Activated naive CD8-positive, alpha-beta T cell treated with anti-CD3 and anti-CD28 coated beads, Interleukin-2, amount 10 ng/mL, durations not matched to agents 7 days and 5 days (primary cell): ENCODE measurements at regions not wholly inside any gene's neighbourhood (a gene's known extent, or its start where the extent isn't known, plus 50 kb on each side); places are given as distances from the start of the nearest gene placed in this dataset.
"Not testable (repeated sequence)": the region's sequence is repeated elsewhere in the genome, so short reads cannot be mapped to it uniquely, and the experiment has no call there.

Experiments
- ATAC-seq: fragments of 150-1000 bp; cut with Tn5 transposase; one replicate; pipeline ENCODE4 v1.10.0; 2021; ENCODE audit warnings: low read depth, moderate library complexity
- POLR2A ChIA-PET: fragments of 350-600 bp; sonication (Branson Sonifier 250); formaldehyde crosslinking; loops from one replicate; lab custom pipeline; 2021; ENCODE audit warnings: antibody characterized with exemption; lab: Charles Lee
- DNase-seq: peaks from one replicate; pipeline ENCODE4 v3.0.0; 2021
- H3K27ac Mint-ChIP-seq: one replicate; pipeline ENCODE4 v1.8.0; 2022; ENCODE audit warnings: mild to moderate bottlenecking, mixed read lengths
- H3K27me3 Mint-ChIP-seq: one replicate; pipeline ENCODE4 v1.8.0; 2022; ENCODE audit warnings: mild to moderate bottlenecking, moderate library complexity, mixed read lengths
- H3K36me3 Mint-ChIP-seq: one replicate; pipeline ENCODE4 v1.8.0; 2021; ENCODE audit warnings: mild to moderate bottlenecking, mixed read lengths
- H3K4me1 Mint-ChIP-seq: one replicate; pipeline ENCODE4 v1.8.0; 2021; ENCODE audit warnings: mixed read lengths
- H3K4me3 Mint-ChIP-seq: one replicate; pipeline ENCODE4 v1.8.0; 2022; ENCODE audit warnings: mild to moderate bottlenecking, moderate library complexity, mixed read lengths
- H3K9me3 Mint-ChIP-seq: one replicate; pipeline ENCODE4 v1.8.0; 2021; ENCODE audit warnings: mixed read lengths

DNA sequence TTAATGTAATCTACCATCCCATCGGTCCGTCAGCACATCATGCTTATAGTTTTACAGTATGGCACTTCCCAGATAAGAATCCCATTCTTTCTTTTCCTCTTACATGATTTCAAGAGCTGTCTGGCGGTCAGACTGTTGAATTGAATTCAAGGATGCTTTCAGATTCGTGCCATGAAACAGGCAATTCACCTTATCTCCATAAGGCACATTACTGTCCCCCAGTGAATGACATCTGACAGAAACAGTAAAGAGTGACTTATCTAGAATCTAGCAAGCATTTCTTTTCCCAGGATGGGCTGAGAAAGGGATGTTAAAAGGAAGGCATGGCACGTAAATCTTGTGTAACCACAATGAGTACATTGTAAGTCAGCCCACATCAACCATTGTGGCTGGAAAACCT lies 61.1 kb upstream of the SEM1 start:
- POLR2A ChIA-PET: no interaction called here
- Mint-ChIP-seq H3K27ac (no peak overlapping the region), H3K36me3 (no peaks in the 10 kb centered on the region), H3K4me3 (no peak overlapping the region), H3K9me3 (peaks cover 1% of the 10 kb centered on the region), H3K4me1 (no peaks in the 10 kb centered on the region), H3K27me3 (peaks cover 22% of the 10 kb centered on the region)
- DNase-seq: no peak
- no peak for ATAC-seq

DNA sequence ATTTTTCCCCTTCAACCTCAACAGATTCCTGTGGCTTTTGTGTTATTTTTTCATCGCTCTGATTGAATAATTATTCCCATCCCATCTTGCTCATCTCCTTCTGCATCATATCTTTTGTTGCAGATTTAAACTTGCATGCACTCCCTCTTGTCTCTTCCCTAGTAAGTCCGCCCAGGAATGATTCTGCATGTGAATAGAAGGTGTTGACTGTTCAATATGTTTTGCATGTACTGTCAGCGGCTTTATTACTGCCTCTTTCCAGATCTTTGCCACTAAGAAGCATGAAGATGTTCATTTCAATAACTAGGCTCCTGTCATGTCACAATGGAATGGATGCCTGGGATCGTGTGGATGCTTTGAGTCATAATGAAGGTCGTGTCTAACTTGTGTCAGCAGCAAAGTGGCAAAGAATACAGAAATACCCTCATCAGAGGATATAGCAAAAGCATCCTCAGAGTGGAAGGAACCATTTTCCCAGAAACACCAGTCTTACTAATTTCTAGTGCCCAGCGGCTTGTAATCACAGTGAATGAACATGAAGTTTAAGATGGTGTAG lies 62.6 kb upstream of the SEM1 start:
- Mint-ChIP-seq H3K27me3 (peaks cover 24% of the 10 kb centered on the region), H3K27ac (no peak overlapping the region), H3K36me3 (no peaks in the 10 kb centered on the region), H3K4me3 (no peak overlapping the region), H3K4me1 (no peaks in the 10 kb centered on the region), H3K9me3 (peaks cover 1% of the 10 kb centered on the region)
- POLR2A ChIA-PET: no interaction called here
- DNase-seq (no peak), ATAC-seq (no peak)

DNA sequence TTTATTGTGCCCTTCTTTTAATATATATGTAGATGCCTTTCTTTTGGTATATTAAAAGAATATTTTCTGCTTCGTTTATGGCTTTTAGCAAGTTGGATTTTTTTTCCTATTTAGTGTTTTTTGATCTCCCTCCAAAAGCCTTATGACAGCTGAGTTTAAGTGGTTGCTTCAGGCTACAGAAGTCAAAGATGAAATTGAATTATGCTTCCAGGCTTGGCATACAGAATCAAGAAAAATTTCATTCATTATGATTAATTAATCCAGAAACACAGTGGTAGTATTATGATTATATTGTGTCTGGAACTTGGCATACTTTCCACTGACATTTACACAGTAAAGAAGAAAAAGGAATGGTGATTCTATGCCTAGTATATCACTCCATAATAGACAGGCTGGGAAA lies 63.8 kb upstream of the SEM1 start:
- no peaks in the 10 kb centered on the region for H3K4me1 Mint-ChIP-seq
- no peaks in the 10 kb centered on the region for H3K36me3 Mint-ChIP-seq
- no peak overlapping the region for H3K27ac Mint-ChIP-seq
- DNase-seq: no peak
- no peak overlapping the region for H3K4me3 Mint-ChIP-seq
- H3K9me3 Mint-ChIP-seq: no peaks in the 10 kb centered on the region
- no peak for ATAC-seq
- POLR2A ChIA-PET: no interaction called here
- peaks cover 24% of the 10 kb centered on the region for H3K27me3 Mint-ChIP-seq

DNA sequence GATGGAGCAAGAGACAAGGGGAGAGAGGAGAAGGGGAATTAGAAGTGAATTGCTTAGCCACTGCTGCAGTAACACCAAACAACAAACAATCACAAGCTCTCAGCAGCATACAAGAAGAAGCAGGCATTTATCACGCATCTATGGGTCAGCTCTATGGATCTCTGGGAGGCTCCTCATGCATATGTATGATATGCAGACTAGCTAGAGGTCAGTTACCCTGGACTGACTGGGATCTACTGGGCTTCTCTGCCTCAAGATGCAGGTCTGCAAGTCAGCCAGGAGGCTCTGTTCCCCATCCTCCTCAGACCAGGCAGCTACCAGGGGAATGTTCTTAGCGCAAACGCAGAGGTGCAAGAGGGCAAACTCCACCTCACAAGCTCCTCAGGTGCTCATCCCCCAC lies 64.7 kb upstream of the SEM1 start:
- H3K27ac Mint-ChIP-seq: no peak overlapping the region
- H3K9me3 Mint-ChIP-seq: no peaks in the 10 kb centered on the region
- H3K36me3 Mint-ChIP-seq: no peaks in the 10 kb centered on the region
- H3K4me3 Mint-ChIP-seq: no peak overlapping the region
- POLR2A ChIA-PET: no interaction called here
- ATAC-seq: no peak
- no peaks in the 10 kb centered on the region for H3K4me1 Mint-ChIP-seq
- DNase-seq: no peak
- peaks cover 26% of the 10 kb centered on the region for H3K27me3 Mint-ChIP-seq

DNA sequence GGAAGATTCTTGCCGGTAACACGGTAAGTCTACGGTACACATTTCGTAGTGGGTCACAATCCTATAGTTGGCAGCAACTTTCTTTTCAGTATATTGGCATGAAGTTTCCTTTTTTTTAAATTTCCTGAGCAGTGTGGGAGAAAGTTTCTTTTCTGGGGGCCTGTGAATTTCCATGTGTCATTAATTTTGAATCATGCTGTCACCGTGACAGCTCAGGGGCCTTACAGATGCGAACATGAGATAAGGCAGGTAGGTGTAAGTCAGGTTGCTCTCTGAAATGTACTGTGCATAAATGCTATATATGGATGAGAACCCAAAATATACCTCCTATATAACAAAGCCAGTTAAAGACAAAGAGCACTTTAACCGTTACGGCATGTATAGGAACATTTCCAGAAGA lies 65.4 kb upstream of the SEM1 start:
- POLR2A ChIA-PET: no interaction called here
- Mint-ChIP-seq H3K27ac (no peak overlapping the region), H3K9me3 (no peaks in the 10 kb centered on the region), H3K36me3 (no peaks in the 10 kb centered on the region), H3K4me1 (no peaks in the 10 kb centered on the region), H3K27me3 (peaks cover 27% of the 10 kb centered on the region), H3K4me3 (no peak overlapping the region)
- no peak for ATAC-seq
- no peak for DNase-seq

DNA sequence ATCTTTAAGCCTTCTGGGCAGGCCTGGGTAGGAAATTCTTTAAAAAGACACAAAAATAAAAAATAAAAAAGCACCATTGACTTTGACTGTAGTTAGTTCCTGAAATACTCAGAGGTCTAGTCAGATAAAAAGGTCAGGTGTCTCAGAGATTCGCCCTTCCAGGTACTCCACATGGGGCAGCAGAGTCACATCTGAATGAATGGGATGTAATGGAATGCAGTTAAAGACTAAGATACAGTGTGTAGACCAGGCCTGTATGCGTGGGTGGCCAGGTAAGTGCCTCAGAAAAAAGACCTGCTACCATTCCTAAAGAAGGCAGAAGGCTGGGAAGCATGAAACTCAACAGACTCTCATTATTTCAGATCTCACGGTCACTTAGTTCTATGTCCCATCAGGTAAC lies 68.6 kb upstream of the SEM1 start:
- Mint-ChIP-seq H3K4me1 (peaks cover 6% of the 10 kb centered on the region), H3K27ac (no peak overlapping the region), H3K27me3 (peaks cover 25% of the 10 kb centered on the region), H3K4me3 (no peak overlapping the region), H3K36me3 (no peaks in the 10 kb centered on the region), H3K9me3 (no peaks in the 10 kb centered on the region)
- DNase-seq (no peak), ATAC-seq (no peak)
- POLR2A ChIA-PET: no interaction called here

DNA sequence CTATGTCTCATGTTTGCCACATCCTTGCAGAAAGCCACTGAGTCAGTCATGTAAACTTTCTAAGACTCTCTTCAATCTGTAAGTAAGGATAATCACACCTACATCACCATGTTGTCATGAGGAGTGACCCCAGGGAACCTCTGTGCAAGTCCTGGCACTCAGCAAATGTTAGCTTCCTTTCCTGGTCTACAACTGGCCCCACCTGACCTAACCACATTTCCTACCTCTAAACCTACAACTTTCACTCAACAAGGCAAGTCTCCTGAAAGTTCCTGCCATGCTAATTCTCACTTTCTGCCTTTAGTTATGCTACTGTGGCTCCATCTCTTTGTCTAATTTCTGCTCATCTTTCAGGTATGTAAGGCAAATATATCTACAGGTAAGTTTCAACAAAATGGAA lies 72.3 kb upstream of the SEM1 start:
- DNase-seq: no peak
- no peak overlapping the region for H3K27ac Mint-ChIP-seq
- peaks cover 3% of the 10 kb centered on the region for H3K27me3 Mint-ChIP-seq
- no peak overlapping the region for H3K4me3 Mint-ChIP-seq
- no peak for ATAC-seq
- no peaks in the 10 kb centered on the region for H3K36me3 Mint-ChIP-seq
- POLR2A ChIA-PET: no interaction called here
- peaks cover 6% of the 10 kb centered on the region for H3K4me1 Mint-ChIP-seq
- no peaks in the 10 kb centered on the region for H3K9me3 Mint-ChIP-seq

DNA sequence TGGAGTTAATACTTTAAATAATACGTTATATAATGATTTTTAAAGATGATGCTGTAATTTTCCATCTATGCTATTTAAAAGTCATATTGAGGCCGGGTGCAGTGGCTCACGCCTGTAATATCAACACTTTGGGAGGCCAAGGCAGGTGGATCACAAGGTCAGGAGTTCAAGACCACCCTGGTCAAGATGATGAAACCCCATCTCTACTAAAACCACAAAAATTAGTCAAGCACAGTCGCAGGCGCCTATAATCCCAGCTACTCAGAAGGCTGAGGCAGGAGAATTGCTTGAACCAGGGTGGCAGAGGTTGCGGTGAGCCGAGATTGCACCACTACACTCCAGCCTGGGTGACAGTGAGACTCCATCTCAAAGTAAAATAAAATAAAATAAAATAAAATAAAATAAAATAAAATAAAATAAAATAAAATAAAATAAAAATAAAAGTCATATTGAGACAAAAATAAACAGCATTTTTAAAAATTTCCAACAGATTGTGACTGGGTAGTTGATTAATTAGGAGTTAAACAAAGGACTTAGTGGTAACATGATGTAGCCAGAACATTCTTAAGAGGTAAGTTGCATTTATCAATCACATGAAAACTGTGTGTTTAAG lies 73.1 kb upstream of the SEM1 start:
- POLR2A ChIA-PET, H3K27me3 Mint-ChIP-seq, H3K4me3 Mint-ChIP-seq, H3K36me3 Mint-ChIP-seq, DNase-seq, H3K9me3 Mint-ChIP-seq, H3K4me1 Mint-ChIP-seq, ATAC-seq, H3K27ac Mint-ChIP-seq: not testable (repeated sequence)

DNA sequence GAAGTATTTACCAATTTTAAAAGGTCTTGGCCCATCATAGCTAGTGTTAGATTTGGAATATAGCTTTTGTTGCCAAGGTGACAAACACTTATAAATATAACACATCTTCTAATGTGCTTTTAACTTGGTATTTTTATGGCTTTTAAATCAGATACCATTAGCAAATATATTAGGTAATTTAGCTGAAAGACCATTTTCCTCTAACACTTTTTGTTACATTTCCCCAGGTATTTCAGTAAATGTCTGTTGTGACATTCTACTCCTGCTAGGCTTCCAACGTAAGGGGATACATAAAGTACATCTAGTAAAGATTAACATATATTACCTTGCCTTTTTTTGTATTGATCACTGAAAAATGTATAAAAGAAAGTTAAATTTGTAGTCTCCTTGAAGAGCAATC lies 75.0 kb upstream of the SEM1 start:
- ATAC-seq: no peak
- no peak for DNase-seq
- Mint-ChIP-seq H3K4me1 (peaks cover 6% of the 10 kb centered on the region), H3K4me3 (no peak overlapping the region), H3K9me3 (no peaks in the 10 kb centered on the region), H3K27me3 (no peaks in the 10 kb centered on the region), H3K27ac (no peak overlapping the region), H3K36me3 (no peaks in the 10 kb centered on the region)
- POLR2A ChIA-PET: no interaction called here

DNA sequence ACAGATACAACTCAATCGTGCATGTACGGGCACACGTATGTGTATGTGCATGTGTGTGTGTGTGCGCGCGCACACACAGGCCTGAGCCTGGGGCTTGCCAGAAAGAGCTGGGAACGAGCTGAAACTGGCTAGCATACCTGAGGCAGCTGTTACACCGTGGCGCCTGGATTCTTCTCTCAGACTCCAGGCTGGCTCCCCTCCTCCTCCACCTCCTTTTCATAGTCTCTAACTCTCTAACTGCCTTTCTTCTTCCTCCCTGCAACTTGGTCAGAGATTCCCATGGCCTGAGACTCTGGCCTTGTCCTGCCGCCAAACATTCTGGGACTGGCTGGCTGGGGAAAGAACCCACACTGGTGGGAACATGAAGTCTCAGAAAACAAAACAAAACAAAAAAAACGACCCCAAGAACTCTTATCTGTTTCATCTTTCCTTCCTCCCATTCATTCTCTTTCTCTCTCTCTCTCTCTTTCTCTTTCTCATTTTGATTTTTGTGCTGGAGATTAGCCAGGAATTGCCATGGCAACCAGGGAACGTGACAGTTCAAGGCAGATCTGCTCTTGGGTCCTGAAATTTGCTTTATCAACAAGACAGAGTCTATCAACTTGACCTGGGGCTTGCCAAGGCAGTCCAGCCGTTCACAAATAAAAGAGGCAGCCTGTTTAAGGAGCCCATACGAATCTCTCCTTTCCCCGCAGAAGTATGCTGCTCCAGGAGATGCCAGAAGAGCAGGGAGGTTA lies 76.8 kb upstream of the SEM1 start:
- Mint-ChIP-seq H3K9me3 (no peaks in the 10 kb centered on the region), H3K4me1 (peaks cover 6% of the 10 kb centered on the region), H3K4me3 (no peak overlapping the region), H3K36me3 (no peaks in the 10 kb centered on the region), H3K27me3 (peaks cover 2% of the 10 kb centered on the region), H3K27ac (no peak overlapping the region)
- POLR2A ChIA-PET: no interaction called here
- DNase-seq (no peak), ATAC-seq (no peak)

DNA sequence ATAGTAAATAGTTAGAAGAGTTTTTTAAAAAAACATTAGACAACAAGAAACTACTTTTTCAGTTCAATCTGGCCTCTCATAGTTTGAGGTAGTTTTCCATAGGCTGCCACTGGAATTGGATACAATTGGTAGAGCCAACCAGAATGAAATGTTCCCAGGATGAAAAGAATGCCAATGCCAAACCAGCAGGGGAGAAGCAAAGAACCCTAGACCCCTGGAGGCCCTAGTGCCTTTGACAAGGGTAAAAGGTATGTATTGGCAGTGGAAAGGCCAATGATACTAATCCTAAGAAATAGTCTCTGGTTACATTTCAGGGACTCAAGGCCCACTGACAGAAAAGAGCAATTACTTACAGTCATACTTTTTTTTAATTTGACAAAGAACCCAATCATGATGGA lies 77.4 kb upstream of the SEM1 start:
- no peak overlapping the region for H3K27ac Mint-ChIP-seq
- POLR2A ChIA-PET: no interaction called here
- no peaks in the 10 kb centered on the region for H3K9me3 Mint-ChIP-seq
- ATAC-seq: no peak
- no peak for DNase-seq
- H3K4me1 Mint-ChIP-seq: peaks cover 2% of the 10 kb centered on the region
- H3K36me3 Mint-ChIP-seq: no peaks in the 10 kb centered on the region
- peaks cover 2% of the 10 kb centered on the region for H3K27me3 Mint-ChIP-seq
- H3K4me3 Mint-ChIP-seq: no peak overlapping the region

DNA sequence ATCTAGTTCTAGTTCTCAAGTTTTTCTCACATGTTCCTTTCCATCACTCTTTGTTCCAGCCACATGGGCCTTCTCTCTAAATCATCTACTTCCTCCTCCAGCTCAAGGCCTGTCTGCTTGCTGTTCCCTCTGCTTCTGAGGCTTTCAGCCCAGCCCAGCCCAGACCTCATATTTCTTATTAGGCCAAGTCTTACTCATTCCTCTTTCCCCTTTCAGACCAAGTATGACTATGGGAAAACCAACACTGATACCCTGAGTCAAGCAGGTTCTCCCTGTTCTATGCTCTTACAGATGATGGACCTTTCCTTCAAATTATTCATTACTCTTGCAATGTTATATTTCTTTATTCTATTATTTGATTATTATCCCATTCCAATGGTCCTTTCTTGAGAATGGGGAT lies 80.3 kb upstream of the SEM1 start:
- no peaks in the 10 kb centered on the region for H3K4me1 Mint-ChIP-seq
- POLR2A ChIA-PET: no interaction called here
- DNase-seq (no peak), ATAC-seq (no peak)
- H3K9me3 Mint-ChIP-seq: no peaks in the 10 kb centered on the region
- H3K27ac Mint-ChIP-seq: no peak overlapping the region
- no peak overlapping the region for H3K4me3 Mint-ChIP-seq
- H3K36me3 Mint-ChIP-seq: no peaks in the 10 kb centered on the region
- peaks cover 6% of the 10 kb centered on the region for H3K27me3 Mint-ChIP-seq

DNA sequence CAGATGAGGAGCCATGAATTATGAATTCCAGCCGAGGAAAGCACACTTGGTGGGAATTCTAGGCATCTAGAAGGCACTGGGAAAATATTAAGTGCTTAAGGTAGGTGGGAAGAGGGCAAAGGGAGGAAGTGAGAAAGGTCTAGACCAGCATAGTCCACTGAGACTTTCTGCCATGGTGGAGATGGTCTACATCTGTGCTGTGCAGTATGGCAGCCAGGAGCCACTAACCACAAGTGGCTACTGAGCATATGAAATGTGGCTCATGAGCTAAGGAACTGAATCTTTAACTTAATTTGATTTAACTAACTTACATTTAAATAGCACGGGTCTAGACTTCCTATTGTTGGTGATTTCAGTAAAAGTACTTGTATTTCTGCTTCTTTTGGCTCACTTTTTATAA lies 82.5 kb upstream of the SEM1 start:
- Mint-ChIP-seq H3K4me3 (no peak overlapping the region), H3K27me3 (peaks cover 6% of the 10 kb centered on the region), H3K4me1 (no peaks in the 10 kb centered on the region), H3K36me3 (no peaks in the 10 kb centered on the region), H3K27ac (no peak overlapping the region), H3K9me3 (no peaks in the 10 kb centered on the region)
- ATAC-seq (no peak), DNase-seq (no peak)
- POLR2A ChIA-PET: no interaction called here

DNA sequence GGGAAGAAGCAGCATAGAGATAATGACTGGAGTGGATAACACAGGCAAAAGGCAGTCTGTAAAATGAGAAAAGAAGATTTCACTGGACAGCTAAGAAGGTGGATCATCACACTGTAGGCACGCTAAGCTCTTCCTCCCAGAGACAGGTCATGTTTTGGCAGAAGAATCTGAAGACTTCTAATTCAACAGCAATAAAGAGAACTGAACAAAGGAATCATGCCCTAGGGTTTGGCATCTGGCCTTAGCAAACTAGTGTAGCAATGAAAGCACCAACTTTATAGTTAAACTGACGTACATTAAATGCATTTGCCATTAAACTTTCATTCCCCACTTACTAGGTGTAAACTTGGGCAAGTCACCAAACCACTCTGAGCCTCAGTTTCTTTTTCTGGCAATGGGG lies 84.4 kb upstream of the SEM1 start:
- ATAC-seq (no peak), DNase-seq (no peak)
- peaks cover 8% of the 10 kb centered on the region for H3K27me3 Mint-ChIP-seq
- H3K4me1 Mint-ChIP-seq: no peaks in the 10 kb centered on the region
- H3K36me3 Mint-ChIP-seq: no peaks in the 10 kb centered on the region
- H3K9me3 Mint-ChIP-seq: no peaks in the 10 kb centered on the region
- no peak overlapping the region for H3K27ac Mint-ChIP-seq
- no peak overlapping the region for H3K4me3 Mint-ChIP-seq
- POLR2A ChIA-PET: no interaction called here
